ENCODE measurements at regions not wholly inside any gene's neighbourhood (a gene's known extent, or its start where the extent isn't known, plus 50 kb on each side); places are given as distances from the start of the nearest gene placed in this dataset.

GRCh38 chr12:115810122-115810901 lies 467.2 kb downstream of the MED13L start:
- Histone ChIP-seq H3K4me3 (replicated peaks in 1 of 3; ENCODE audit: insufficient read depth in 1 of 3, low read depth in 1 of 3, low read length in 3 of 3) (no peak overlapping the region), H3K4me1 (ENCODE audit: control insufficient read depth, extremely low read depth, insufficient read depth, low read length) (no peaks in the 10 kb centered on the region), H3K79me2 (ENCODE audit: control insufficient read depth, insufficient read depth, low read length) (no peaks in the 10 kb centered on the region), H3K9me1 (replicated peaks; ENCODE audit: control insufficient read depth, extremely low read depth, insufficient read depth, low read length) (no peaks in the 10 kb centered on the region), H3K27ac (ENCODE audit: insufficient read depth, low read depth, low read length) (no peak overlapping the region), H3K27me3 (ENCODE audit: control insufficient read depth in 2 of 2, insufficient read depth in 2 of 2, low read length in 2 of 2) (no peaks in the 10 kb centered on the region), H2AFZ (ENCODE audit: low read depth, low read length) (no peak overlapping the region), H4K20me1 (replicated peaks; ENCODE audit: control insufficient read depth, extremely low read depth, insufficient read depth, low read length) (no peaks in the 10 kb centered on the region), H3K9me3 (replicated peaks; ENCODE audit: control insufficient read depth, insufficient read depth, low read length) (no peaks in the 10 kb centered on the region), H3K36me3 (ENCODE audit: control insufficient read depth in 2 of 2, extremely low read depth in 1 of 2, insufficient read depth in 2 of 2, low read length in 2 of 2) (no peaks in the 10 kb centered on the region), H3K9ac (replicated peaks; ENCODE audit: extremely low read depth, insufficient read depth, low read length) (no peak overlapping the region), H3K4me2 (ENCODE audit: insufficient read depth, low read length) (no peak overlapping the region)
- ChIA-PET POLR2A (no interaction called here), CTCF (no interaction called here)
- dilution Hi-C loops (cut with MboI; ENCODE audit: extremely low pct_ligation_motif_present, low sequenced_read_pairs) = no loop called here
- intact Hi-C loops (cut with micrococcal nuclease) = no loop called here
- no peak for DNase-seq (ENCODE audit: low read depth, low spot score)
- TF ChIP-seq FOS (IDR thresholded peaks at IDR 0.05; ENCODE audit: borderline replicate concordance, insufficient read depth, low read length) = no peak
- no peak for TF ChIP-seq MAX (IDR thresholded peaks at IDR 0.05; ENCODE audit: insufficient read depth, insufficient read length)
- no peak for TF ChIP-seq GATA2 (IDR thresholded peaks at IDR 0.05; ENCODE audit: insufficient read depth, insufficient read length, low read depth, low read length)
- no peak for TF ChIP-seq POLR2AphosphoS5 (IDR thresholded peaks at IDR 0.05; ENCODE audit: insufficient read depth, low read depth, low read length)
- no peak for TF ChIP-seq EZH2 (IDR thresholded peaks at IDR 0.05; ENCODE audit: borderline replicate concordance, low read depth, low read length, severe bottlenecking)
- no peak for TF ChIP-seq CTCF (IDR thresholded peaks at IDR 0.05; ENCODE audit: extremely low read depth in 1 of 2, insufficient read depth in 1 of 2, low read depth in 1 of 2, low read length in 2 of 2)
- no peak for TF ChIP-seq MYC (IDR thresholded peaks at IDR 0.05; ENCODE audit: low read depth, low read length)
- no peak for TF ChIP-seq POLR2A (IDR thresholded peaks at IDR 0.05; ENCODE audit: low read depth, low read length)
- TF ChIP-seq JUN (IDR thresholded peaks at IDR 0.05; ENCODE audit: borderline replicate concordance, insufficient read depth, insufficient read length, low read depth) = no peak
- no TSS peak for BruUV-seq (replicated peaks)
- FAIRE-seq = no peak

Measured in endothelial cell of umbilical vein (primary cell).